GM21367 (cell line): ENCODE measurements at regions not wholly inside any gene's neighbourhood (a gene's known extent, or its start where the extent isn't known, plus 50 kb on each side); places are given as distances from the start of the nearest gene placed in this dataset.

Experiments used
- ATAC-seq: cut with Tn5 transposase; IDR thresholded peaks from one replicate; pipeline ENCODE4 v1.9.1; 2021; ENCODE audit not compliant: unreplicated experiment

DNA sequence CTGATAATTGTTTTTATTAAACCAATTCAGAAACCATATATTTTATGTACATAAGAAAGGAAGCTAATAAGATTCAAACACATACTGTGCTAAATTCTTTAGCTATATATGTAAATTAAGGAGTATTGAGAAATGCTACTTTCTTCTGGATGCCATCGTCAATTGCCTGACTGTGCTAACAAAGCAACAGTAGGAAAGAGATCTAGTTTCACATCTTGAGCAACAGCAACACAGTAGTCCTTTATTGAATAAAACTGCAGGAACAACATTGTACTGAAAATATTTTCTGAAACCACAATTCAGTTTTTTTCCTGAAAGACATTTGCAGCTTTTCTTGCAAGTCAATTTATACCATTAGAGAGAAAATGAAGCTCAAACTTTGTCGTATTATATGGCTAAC lies 1404.9 kb upstream of the SLC39A10 start:
- no peak for ATAC-seq

DNA sequence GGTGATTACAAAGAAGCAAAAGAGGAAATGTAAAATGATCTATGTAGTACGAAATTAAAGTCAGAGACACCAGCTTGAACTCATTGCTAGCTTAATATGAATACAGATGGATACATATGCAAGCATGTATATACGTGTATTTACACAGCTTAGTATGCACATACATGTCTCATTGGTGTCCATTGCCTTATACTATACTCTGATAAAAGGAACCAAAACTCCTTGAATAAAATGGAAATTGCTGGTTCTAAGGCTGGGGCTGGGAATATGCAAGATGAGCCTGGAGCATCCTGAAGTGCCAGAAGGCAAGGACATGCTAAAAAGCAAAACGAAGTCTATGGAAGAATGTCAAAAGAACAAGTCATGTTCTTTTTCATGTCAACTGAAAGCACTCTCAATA lies 1424.4 kb upstream of the SLC39A10 start:
- ATAC-seq = no peak

DNA sequence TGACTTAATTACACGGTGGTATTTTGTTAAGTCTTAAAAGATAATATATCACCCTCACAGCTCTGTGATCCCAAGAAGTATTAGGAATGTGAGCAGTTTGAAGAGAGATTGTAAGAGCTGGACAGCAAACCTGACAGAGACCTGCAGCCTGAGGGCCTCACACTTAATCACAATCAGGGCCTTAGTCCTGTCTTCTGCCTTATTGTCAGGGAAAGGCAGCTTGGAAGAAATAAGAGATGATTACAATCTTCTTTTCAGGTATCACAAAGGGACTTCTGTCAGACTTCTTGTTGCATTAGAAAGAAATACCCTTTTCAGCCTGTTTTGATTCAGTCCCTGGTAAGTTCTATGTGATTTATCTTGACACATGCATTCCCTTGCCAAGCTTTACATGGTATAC lies 1433.8 kb upstream of the SLC39A10 start:
- ATAC-seq = no peak

DNA sequence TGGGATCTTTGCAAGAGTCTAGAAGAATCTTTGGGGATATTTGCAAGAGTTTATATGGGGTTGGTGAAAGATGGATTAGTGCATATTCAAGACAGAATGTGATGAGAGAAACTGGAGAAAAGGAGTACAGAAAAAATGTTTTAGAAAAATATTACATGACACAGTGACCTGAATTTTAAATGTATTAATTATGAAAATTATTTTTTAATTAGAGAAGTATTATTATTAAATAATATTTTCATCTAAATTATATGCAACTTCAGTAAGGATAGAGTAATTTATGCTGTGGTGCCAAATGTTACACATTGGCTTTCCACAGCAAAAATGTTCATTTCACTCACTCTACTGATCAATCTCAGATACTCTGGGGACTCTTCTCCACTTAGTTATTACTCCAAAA lies 1442.8 kb upstream of the SLC39A10 start:
- ATAC-seq = no peak

DNA sequence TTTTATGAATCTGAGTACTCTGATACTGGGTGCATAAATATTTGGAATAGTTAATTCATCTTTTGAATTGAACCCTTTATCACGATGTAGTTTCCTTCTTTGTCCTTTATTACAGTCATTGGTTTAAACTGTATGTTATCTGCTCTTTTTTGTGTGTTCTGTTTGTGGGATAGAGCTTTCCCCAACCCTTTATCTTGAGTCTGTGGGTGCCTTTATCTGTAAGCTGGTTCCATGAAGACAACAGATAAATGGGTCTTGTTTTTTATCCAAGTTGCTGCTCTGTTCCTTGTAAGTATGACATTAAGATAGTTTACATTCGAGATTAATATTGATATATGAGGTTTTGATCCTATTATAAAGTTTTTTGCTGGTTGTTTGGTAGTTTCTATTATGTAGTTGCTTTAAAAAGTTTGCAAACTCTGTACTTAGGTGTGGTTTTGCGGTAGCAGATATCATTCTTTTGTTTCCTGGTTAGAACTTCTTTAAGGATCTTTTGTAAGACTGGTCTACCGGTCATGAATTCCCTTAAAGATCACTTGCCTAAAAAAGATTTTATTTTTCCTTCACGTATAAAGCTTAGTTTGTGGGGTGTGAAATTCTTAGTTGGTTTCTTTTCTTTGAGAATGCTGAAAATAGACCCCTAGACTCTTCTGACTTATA lies 1451.3 kb upstream of the SLC39A10 start:
- ATAC-seq = no peak

DNA sequence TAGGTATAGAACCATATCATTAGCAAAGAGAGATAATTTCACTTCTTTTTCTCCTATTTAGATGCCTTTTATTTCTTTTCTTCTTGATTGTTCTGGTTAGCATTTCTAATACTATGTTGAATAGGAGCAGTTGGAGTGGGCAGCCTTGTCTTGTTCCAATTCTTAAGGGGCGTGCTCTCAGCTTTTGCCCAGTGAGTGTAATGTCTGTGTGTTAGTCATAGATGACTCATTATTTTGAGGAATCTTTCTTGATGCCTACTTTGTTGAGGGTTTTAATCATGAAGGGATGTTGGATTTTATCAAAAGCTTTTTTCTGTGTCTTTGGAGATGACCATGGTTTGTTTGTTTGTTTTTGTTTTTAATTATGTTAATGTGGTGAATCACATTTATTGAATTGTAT lies 1453.1 kb upstream of the SLC39A10 start:
- ATAC-seq = no peak

DNA sequence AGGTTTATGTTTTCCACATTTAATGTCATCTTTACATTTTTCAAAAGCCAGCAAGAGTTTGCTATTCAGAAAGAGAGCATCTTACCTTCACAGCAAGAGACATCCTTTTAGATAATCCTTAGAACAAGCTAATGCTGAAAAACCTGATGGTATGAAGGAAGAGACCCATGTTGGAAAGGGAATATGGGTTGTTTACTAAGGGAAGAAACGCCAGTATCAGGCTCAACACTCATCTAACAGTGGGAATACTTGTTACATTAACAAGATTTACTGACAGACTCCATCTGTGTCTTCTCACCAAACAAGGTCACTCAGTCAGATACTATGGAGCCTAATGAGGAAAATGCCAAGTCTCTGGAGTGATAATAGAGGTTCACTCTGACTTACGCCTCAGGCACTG lies 1474.1 kb upstream of the SLC39A10 start:
- ATAC-seq = no peak

DNA sequence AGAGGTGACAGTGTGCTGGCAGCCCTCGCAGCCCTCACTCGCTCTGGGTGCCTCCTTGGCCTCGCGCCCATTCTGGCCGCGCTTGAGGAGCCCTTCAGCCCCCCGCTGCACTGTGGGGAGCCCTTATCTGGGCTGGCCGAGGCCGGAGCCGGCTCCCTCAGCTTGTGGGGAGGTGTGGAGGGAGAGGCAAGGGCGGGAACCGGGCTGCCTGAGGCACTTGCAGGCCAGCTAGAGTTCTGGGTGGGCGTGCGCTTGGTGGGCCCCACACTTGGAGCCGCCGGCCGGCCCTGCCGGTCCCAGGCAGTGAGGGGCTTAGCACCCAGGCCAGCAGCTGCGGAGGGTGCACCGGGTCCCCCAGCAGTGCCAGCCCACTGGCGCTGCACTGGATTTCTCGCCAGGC lies 1480.9 kb upstream of the SLC39A10 start:
- ATAC-seq = no peak

DNA sequence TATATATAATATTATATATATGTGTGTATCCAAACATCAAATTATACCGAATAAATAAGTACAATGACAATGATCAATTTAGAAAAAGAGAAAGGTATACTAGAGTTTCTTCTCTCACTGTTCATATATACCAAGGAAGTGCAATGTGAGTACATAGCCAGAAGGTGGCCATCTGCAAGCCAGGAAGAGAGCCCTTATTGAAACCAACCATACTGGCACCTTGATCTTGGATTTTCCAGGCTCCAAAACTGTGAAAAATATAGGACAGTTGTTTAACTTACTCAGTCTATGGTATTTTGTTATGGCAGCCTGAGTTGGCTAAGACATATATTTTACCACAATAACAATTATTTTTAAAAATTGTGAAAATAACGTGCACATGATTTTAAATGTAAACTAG lies 1490.2 kb upstream of the SLC39A10 start:
- ATAC-seq = peak; percentile 97

DNA sequence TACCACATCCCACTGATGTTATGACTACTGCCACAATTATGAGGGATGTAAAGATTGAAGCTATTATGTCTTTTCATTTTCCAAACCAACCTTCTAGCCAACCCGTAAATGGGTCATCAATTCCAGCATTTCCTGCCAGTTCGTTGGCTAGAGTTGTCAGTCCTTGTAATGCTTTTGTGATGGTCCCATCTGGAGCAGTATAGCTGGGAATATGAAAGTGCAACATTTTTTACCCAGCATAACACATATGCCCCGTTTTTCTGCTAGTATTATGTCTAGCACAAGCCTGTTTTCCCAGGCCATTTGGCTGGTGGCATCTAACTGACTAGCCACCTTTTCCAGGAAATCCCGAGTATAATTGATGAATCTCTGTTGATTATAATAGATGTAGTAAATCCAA lies 1501.6 kb upstream of the SLC39A10 start:
- no peak for ATAC-seq

DNA sequence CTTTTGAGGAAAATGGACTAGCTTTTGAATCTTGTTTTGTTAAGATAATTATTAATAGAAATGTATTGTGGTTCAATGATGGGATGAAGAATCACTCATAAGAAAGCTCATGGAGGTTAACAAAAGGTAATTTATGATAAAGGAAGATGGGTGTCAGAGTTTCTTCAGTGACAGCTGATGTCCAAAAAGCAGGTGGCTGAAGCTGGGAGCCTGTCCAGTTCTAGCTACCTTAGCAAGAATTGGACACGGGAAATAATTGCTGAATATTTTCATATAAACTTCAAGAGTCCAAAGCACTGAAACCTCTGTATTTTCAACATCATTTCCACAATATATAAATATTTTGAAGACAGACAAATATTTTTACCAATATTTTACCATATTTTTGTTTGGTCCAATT lies 1505.8 kb upstream of the SLC39A10 start:
- ATAC-seq = no peak

DNA sequence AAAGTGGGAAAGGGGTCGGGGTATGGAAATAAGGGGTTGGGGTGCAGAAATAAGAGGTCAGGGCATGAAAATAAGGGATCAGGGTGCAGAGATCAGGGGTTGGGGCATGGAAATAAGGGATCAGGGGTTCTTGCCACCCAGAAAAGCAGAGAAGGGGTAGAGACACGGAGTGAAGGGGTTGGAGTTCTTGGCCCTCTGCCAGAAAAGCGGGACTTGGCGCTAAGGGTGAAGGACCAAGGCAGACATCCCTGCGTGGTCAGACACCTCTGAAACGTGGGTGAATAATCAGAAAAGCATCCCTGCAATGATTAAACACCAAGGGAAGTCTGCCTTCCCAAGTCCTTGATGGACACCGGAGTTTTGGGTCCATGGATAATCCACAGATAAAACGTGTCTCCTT lies 1521.6 kb upstream of the SLC39A10 start:
- no peak for ATAC-seq

DNA sequence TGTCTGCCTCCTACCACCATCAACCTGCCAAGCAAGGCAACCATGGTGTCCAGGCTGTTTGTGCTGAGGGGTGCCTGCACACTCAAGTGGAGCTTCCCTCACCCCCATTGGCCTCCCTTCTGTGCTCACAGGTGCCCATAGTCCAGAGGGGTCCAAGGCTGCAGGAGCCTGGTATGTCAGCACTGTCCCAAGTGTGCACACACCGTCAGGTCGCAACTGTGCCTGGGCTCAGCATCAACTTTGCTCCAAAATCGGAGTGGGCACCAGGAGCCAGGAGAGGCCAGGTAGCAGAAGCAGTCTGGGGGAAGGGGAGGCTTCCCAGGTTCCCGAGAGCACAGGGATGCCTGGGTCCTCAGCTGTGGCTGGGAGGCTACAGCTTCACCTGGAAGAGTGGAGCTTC lies 1528.2 kb upstream of the SLC39A10 start:
- no peak for ATAC-seq

DNA sequence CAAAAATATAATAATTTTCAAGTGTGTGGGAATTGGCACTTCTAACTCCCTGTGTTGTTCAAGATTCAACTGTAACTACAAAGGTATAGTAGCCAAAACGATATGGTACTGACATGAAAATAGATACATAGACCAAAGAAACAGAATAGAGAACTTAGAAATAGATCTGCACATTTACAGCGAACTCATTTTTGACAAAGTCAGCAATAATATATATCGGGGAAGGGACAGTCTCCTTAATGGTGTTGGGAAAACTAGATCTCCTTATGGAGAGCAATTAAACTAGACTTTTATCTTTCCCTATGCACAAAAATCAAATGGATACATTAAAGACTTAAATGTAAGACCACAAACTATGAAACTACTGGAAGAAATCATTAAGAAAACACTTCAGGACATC lies 1530.6 kb upstream of the SLC39A10 start:
- ATAC-seq = no peak

DNA sequence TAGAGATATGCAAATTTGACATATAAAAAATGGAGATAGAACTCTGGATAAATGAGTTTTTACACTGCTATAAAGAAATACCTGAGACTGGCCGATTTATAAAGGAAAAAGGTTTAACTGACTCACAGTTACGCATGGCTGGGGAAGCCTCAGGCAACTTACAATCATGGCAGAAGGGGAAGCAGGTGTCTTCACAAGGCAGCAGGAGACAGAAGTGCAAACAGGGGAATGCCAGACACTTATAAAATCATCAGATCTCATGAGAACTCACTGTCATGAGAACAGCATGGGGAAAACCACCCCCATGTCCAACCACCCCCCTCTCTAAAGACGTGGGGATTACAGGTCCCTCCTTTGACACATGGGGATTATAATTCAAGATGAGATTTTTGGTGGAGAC lies 1540.2 kb upstream of the SLC39A10 start:
- no peak for ATAC-seq

DNA sequence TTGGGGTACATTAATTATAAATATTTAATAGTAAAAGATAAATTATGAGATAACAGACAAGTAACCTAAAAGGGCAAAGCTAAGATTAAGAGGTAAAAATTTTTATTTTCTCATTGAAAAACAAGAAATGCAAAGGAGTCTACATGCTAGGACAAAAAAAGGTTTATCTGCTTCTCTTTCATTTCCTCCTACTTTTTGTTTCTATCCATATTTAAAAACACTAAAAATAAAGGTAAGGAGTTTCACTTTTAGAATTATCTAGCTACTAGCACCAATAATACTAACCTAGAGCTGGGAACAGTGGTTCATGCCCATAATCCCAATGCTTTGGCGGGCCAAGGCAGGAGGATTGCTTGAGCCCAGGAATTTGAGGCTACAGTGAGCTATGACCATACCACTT lies 1551.7 kb upstream of the SLC39A10 start:
- peak; percentile 42 for ATAC-seq

DNA sequence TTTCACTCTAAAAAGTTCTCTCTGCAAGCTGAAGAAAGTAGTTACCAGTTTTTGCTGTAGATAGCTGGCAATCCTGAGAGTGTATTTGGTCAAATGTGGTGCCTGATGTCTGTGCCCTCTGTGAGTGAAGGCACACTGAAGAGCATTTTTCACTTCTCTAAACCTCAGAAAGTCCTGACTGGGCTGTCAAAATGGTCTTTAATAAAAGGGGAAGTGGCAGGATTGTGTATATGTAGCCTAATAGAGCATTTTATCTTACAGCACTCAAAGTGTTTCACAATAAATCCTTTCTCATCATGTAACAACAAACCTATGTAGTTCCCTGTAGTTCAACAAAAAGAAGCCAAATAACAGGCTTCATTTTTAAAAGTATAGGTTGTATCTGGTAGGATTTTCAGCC lies 1552.3 kb upstream of the SLC39A10 start:
- ATAC-seq = peak; percentile 98

DNA sequence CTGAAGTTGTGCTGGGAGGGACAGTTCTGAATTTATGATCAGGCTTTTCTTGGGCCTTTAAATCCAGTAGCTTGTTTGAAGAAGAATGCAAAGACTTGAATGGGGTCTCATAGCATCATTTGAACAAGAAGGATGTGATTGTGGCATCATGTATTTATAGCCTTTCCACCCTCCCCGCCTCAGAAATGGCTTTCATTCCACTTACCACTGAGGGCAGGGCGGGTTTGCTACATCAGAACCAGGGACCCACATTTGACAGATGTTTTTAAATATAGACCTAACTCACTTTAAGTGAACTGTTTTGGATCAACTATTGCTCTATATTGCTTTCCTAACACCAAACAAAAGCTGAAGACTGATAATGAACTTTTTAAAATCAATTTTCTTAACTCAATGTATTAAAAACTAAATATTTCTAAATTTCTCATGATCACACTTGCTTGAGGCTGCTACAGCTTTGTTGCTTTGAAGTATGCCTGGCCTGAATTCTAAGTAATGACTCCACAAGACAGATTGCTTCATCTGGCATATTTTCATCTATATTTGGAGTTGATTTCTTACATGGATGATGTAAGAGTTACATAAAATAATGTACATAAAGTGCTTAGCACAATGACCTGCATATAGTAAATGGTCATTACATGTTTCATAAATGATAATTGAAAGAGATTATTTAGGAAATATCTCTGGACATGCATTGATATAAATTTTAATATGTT lies 1552.9 kb upstream of the SLC39A10 start:
- ATAC-seq = peak; percentile 4

DNA sequence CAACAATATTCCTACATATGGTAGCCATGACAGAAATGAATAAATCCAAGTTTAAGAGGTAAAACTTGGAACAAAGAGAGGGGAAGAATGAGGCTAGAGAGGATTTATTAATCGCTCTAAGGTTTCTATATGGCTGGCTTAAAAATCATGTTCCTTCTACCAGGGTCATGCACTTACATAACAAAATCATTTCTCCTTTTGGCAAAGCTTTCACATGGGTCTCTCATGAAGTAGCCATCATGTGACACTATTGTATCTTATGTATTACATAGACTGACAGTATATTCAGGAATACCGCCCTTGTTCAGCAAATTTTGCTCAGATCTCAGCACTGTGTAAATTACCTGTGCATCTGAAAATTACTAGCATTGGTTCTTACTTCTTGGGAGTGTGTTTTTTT lies 1554.5 kb upstream of the SLC39A10 start:
- ATAC-seq = no peak

DNA sequence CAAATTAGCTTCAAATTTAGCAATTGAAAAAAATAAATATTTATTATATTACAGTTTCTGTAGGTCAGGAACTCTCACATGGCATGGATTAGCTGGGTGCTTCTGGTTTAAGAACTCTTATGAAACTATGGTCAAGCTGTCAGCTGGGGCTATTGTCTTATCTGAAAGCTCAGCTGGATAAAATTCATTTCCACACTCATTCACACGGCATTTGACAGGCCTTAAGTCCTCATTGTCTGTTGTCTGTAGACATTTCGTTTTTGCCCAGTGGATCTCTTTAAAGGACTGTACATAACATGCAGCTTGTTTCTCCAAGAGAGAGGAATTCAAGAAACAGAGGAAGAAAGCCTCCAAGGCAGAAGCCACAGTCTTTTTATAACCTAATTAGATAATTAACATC lies 1556.8 kb upstream of the SLC39A10 start:
- ATAC-seq = no peak

DNA sequence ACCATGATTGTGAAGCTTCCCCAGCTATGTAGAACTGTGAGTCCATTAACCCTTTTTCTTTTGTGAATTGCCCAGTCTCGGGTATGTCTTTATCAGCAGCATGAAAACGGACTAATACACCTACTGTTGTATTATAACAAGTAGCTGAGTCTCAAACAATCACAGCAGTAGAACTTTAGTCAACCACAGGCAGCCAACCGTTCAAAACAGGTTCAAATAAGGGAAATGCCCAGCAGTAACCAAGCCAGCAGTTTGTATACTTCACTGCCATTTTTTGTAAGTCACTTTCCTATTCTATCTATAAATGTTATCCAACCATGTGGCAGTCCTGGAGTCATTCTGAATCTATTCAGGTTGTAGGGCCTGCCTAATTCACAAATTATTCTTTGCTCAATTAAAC lies 1560.6 kb upstream of the SLC39A10 start:
- no peak for ATAC-seq

DNA sequence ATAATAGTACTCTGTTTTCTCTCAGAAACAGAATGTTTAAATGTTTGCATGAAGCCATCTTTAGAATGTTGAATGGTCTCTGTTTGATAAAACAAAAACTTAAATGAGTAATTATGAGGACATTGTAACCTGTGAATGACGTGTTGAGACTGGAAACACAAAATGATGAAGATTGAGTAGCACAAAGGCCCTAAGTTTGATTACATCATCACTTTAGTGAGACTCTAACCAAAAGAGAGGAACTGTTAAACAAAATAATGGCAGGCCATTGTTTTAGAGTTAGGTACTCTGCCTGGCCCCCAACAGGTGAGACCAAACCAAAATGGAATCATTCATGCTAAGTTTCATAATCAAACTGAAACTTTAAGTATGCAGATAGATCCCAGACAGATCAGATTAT lies 1561.7 kb upstream of the SLC39A10 start:
- ATAC-seq = no peak
